Parathyroid adenoma (tissue), 2 donors: ENCODE measurements at regions not wholly inside any gene's neighbourhood (a gene's known extent, or its start where the extent isn't known, plus 50 kb on each side); places are given as distances from the start of the nearest gene placed in this dataset.

Experiments
- H2AFZ ChIP-seq: fragments of 300-600 bp; sonication (generic); one replicate; pipeline ENCODE4 v1.7.0; 2017; ENCODE audit warnings: antibody characterized with exemption, mild to moderate bottlenecking
- H3K27ac ChIP-seq: fragments of 300-600 bp; sonication (generic); one replicate; pipeline ENCODE4 v1.7.0; 2017
- H3K27me3 ChIP-seq: fragments of 300-600 bp; sonication (generic); one replicate; pipeline ENCODE4 v1.7.0; 2017; ENCODE audit warnings: low read length; ENCODE audit not compliant: control insufficient read depth, insufficient read depth
- H3K36me3 ChIP-seq: fragments of 300-600 bp; sonication (generic); one replicate; pipeline ENCODE4 v1.7.0; 2017; ENCODE audit warnings: low read length; ENCODE audit not compliant: control insufficient read depth, insufficient read depth
- H3K4me1 ChIP-seq: fragments of 300-600 bp; sonication (generic); one replicate; pipeline ENCODE4 v1.7.0; 2017; ENCODE audit warnings: control low read depth
- H3K4me2 ChIP-seq: fragments of 300-600 bp; sonication (generic); one replicate; pipeline ENCODE4 v1.7.0; 2017; ENCODE audit warnings: low read length
- H3K4me3 ChIP-seq: fragments of 300-600 bp; sonication (generic); one replicate; pipeline ENCODE4 v1.7.0; 2017; ENCODE audit warnings: low read depth, low read length
- H3K79me2 ChIP-seq: fragments of 300-600 bp; sonication (generic); one replicate; pipeline ENCODE4 v1.7.0; 2017; ENCODE audit warnings: control low read depth
- H3K9ac ChIP-seq: fragments of 300-600 bp; sonication (generic); one replicate; pipeline ENCODE4 v1.7.0; 2017; ENCODE audit warnings: mild to moderate bottlenecking
- H3K9me3 ChIP-seq: fragments of 300-600 bp; sonication (generic); one replicate; pipeline ENCODE4 v1.7.0; 2017; ENCODE audit warnings: low read length; ENCODE audit not compliant: control insufficient read depth
- TF ChIP-seq, protein P1 (sequence below): fragments of 300-600 bp; sonication (generic); IDR thresholded peaks from one replicate; pipeline ENCODE4 v1.7.0; 2017; ENCODE audit warnings: antibody characterized with exemption, mild to moderate bottlenecking
- donor health status: primary hyperparathyroidism.

DNA sequence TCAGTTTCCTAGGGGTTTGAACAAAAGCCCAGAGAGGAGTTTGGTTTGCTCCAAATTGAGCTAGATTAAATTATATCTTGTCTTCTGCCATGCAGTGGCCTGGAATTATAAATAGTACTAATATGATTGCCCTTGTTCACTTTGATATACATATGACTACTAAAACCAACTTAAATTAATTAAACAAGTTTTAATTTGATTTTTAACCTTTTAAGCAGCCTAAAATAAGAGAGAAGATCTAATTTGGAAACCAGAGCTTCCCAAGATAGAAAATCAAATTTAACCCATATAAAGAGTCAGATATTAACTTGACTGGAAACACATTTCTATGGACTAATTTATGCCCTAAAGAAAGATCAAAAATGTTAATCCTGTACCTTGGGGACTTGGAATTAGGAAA, 444.5 kb upstream of the SLC8A1 start:
- Histone ChIP-seq H3K9ac (no peak overlapping the region), H3K79me2 (no peaks in the 10 kb centered on the region), H3K4me3 (no peak overlapping the region), H3K27me3 (no peaks in the 10 kb centered on the region), H3K36me3 (no peaks in the 10 kb centered on the region), H3K27ac (no peak overlapping the region), H3K4me1 (no peaks in the 10 kb centered on the region), H3K4me2 (no peak overlapping the region), H2AFZ (no peak overlapping the region), H3K9me3 (no peaks in the 10 kb centered on the region)
- TF ChIP-seq, protein P1, sequence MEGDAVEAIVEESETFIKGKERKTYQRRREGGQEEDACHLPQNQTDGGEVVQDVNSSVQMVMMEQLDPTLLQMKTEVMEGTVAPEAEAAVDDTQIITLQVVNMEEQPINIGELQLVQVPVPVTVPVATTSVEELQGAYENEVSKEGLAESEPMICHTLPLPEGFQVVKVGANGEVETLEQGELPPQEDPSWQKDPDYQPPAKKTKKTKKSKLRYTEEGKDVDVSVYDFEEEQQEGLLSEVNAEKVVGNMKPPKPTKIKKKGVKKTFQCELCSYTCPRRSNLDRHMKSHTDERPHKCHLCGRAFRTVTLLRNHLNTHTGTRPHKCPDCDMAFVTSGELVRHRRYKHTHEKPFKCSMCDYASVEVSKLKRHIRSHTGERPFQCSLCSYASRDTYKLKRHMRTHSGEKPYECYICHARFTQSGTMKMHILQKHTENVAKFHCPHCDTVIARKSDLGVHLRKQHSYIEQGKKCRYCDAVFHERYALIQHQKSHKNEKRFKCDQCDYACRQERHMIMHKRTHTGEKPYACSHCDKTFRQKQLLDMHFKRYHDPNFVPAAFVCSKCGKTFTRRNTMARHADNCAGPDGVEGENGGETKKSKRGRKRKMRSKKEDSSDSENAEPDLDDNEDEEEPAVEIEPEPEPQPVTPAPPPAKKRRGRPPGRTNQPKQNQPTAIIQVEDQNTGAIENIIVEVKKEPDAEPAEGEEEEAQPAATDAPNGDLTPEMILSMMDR, result no peak

DNA sequence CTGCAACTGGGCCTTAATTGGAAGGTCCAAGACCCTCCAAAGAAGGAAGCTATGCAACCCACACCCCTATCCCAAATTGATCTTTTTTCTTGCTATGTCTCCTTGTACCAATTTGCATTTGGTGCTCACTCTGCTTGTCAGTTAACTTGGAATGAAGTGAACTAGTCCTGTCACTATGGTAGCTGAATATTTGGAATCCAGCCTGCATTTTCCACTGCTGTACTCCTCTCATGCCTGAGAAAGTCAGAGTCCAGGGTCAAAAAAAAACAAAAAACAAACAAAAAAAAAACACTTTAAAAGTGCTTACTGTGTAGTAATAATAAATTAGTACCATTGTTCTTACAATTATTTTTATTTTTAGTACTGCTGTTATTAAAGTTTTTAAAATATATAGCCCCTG, 462.8 kb upstream of the SLC8A1 start:
- no peak overlapping the region for H3K27ac ChIP-seq
- H3K27me3 ChIP-seq, result no peaks in the 10 kb centered on the region
- no peak overlapping the region for H3K4me2 ChIP-seq
- no peaks in the 10 kb centered on the region for H3K4me1 ChIP-seq
- no peaks in the 10 kb centered on the region for H3K36me3 ChIP-seq
- H3K4me3 ChIP-seq, result no peak overlapping the region
- H3K9ac ChIP-seq, result no peak overlapping the region
- H2AFZ ChIP-seq, result no peak overlapping the region
- no peaks in the 10 kb centered on the region for H3K79me2 ChIP-seq
- H3K9me3 ChIP-seq, result no peaks in the 10 kb centered on the region
- TF ChIP-seq, protein P1, result no peak

DNA sequence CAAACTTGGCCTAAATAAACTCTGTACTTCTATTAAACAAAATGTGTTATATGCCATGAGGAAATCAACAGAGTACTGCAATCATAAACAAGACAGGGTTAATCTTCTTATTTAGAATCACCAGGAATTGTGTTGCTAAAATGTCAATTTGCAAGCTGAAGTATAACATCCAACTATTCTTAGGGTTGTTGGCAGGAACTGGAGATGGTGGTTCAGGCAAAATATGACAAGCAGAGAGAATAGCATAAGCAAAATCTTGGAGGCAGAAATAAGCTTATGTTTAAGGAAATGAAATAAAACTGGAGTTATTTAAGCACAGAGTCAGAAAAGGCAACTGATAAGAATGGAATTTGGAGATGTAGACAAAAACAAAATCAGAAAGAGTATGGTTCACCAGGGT, 463.8 kb upstream of the SLC8A1 start:
- no peaks in the 10 kb centered on the region for H3K79me2 ChIP-seq
- no peaks in the 10 kb centered on the region for H3K36me3 ChIP-seq
- H3K27ac ChIP-seq, result no peak overlapping the region
- no peaks in the 10 kb centered on the region for H3K9me3 ChIP-seq
- H3K4me1 ChIP-seq, result no peaks in the 10 kb centered on the region
- no peak overlapping the region for H3K4me3 ChIP-seq
- H3K4me2 ChIP-seq, result no peak overlapping the region
- TF ChIP-seq, protein P1, result no peak
- H2AFZ ChIP-seq, result no peak overlapping the region
- H3K9ac ChIP-seq, result no peak overlapping the region
- H3K27me3 ChIP-seq, result no peaks in the 10 kb centered on the region

DNA sequence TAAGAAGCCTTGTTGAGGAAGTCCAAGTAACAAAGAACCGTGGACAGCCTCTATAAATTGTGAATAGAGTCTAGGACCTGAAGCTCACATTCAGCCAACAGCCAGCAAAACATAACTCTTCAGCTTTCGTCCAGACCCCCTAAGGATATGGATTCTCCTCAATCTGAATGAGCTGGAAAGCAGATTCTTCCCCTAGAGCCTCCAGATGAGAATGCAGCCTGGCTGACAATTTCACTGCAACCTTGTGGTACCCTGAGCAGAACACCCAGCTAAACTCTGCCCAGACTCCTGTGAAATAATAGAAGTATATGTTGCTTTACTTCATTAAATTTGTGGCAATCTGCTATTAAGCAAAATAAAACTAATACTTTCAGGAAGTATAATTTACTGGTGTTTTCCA, 483.5 kb upstream of the SLC8A1 start:
- Histone ChIP-seq H3K27me3 (no peaks in the 10 kb centered on the region), H3K9me3 (no peaks in the 10 kb centered on the region), H3K27ac (no peak overlapping the region), H3K4me2 (no peak overlapping the region), H3K4me1 (no peaks in the 10 kb centered on the region), H3K36me3 (no peaks in the 10 kb centered on the region), H2AFZ (no peak overlapping the region), H3K4me3 (no peak overlapping the region), H3K9ac (no peak overlapping the region), H3K79me2 (no peaks in the 10 kb centered on the region)
- TF ChIP-seq, protein P1, result no peak

DNA sequence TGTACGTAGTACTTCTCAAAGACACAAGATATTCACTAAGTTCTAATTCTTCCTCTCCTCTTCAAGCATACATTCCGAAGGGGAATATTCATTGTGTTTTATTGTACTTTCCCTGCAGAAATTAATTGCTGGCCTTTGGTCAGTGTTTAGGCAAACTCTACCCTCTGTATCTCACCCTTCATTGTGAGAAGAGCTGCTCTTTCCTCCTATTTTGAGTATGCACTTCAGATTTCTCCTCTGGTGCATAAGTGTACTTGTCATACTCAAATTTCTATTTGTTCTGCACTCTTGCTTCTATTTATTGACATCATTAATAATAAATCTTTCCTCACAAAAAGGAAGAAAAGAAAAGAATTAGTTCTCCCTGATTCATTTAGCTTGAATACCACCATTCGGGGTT, 485.4 kb upstream of the SLC8A1 start:
- TF ChIP-seq, protein P1, result no peak

More for the DNA sequence above, 485.4 kb upstream of the SLC8A1 start:
- Histone ChIP-seq H3K27ac (no peak overlapping the region), H3K4me3 (no peak overlapping the region), H3K9me3 (no peaks in the 10 kb centered on the region), H3K4me1 (no peaks in the 10 kb centered on the region), H3K27me3 (no peaks in the 10 kb centered on the region), H3K79me2 (no peaks in the 10 kb centered on the region), H2AFZ (no peak overlapping the region), H3K9ac (no peak overlapping the region), H3K4me2 (no peak overlapping the region), H3K36me3 (no peaks in the 10 kb centered on the region)
